Ecto neural progenitor cell (in vitro differentiated cells): ENCODE measurements at regions not wholly inside any gene's neighbourhood (a gene's known extent, or its start where the extent isn't known, plus 50 kb on each side); places are given as distances from the start of the nearest gene placed in this dataset.

ENCODE experiments used
- DNase-seq: peaks from one replicate; pipeline ENCODE4 v3.0.0-alpha.2; 2018; ENCODE audit warnings: low spot score

DNA sequence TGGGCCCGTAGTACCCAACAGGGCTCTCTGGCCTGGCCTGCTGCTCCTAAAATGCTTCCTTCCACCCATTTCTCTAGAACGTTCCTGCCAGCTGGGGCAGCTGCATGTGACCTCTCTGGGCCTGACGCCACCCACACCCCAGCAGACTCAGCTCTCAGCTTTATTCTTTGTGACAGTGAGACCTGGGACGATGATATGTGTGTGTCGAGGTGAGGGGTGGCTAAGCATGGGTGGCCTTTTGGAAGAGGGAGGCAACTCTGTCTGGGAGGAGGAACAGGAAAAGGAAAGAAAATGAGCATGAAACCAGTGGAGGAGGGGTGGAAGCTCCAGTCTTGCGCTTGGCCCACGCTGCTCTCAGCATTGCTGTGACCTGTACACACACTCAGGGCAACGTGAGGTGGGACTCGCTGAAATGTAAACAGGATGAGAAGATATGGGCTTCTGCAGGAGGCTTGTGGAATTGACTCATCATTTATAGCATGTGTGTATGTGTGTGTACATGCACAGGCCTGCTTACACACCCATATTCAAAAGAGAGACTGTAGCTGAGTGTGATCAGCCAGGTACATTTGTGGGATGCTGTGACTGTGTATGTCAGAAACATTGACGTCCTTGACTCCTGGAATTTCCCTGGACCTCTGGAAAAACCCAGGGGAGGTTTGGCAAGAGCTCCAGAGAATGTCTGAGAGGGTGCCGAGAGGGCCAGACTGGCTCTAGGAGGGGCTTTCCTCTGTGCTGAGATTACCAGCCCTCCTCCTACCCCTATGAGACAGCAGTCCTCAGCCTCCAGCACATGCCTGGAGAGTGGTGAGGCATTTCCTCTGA is 137.9 kb downstream of the PJA1 start:
- peak; percentile 27 for DNase-seq

DNA sequence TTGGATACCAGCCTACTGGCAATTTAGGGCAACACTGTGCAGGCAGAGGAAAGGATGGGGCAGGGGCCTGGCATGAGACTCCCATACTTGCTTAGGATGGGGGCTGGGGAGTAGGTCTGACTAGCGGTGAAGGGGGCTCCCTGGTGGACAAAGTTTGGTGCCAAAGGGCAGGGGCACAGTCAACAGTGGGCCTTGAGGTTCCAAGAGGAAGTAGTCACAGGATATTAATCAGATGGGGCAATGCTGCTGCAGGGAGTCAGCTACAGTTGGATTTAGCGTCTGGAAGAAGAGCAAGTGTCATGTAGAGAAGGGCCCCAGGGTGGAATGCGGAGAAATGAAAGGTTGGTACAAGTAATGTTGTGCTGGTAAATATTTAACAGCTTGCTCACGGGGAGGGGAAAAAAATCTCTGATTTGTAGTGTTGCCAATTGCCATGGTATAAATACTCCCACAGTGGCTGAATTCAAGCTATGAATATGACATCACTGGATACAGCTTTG is 139.4 kb downstream of the PJA1 start:
- DNase-seq: no peak

DNA sequence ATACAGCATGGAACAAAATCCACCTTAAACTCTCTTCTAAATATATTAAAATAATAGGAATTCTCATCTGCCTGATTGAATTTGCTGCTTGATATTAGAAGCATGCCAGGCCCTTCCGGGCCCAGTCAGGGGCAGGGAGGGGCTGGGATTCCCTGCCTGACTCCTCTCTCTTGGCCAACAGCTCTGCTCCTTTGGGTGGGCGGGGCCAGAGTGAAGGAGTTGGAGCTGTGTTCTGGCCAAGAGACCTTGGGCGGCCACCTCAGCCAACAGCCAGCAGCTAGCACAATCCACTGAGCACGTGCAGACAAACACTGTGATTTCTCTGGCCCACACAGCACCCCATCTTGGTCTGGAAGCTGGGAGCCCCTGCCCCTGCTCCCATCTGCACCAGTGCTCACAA is 140.3 kb downstream of the PJA1 start:
- DNase-seq: no peak

DNA sequence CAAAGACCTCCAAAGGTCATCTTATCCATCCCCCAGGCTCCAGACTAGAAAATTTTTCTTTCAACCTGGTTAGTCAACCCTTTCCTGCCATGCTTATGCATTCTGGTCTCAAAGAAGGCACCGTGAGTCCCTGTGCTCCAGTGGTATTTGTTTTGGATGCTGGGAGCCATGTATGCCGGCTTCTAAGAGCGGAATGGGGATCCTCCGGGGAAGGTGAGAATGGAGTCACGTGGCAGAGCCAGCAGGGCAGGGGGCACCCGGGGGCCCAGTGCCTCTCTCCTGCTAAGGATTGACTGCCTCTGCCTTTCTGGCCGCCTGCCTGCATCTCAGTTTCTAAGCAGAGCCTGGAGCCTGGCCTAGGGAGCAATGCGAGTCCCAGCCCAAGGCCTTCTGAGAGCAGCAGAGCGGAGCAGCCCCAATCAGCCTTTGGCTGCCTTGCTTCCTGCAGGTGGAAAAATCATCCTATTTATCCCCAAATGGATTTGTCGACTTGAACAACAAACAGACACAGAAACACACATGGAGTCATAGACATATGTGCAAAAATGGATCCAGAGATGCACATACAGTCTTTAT is 141.0 kb downstream of the PJA1 start:
- DNase-seq: no peak

DNA sequence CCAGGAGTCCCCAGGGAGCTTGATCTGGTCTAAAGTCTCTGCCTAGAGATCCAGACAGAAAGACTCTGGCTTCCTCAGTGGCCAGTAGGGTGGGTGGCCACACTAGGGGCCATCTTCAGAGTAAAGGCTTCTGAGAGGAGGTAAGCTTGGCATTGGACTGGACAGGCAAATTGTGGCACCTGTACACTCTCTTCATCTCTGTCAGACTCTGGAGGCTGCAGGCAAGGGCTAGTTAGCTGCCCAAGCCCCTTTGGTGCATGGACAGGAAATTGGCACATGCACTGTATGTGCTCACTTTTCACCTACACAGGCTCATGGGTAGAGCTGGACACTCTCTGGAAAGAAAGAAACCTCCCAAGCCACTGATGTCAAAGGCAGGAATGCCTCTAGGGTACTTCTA is 142.8 kb downstream of the PJA1 start:
- no peak for DNase-seq

DNA sequence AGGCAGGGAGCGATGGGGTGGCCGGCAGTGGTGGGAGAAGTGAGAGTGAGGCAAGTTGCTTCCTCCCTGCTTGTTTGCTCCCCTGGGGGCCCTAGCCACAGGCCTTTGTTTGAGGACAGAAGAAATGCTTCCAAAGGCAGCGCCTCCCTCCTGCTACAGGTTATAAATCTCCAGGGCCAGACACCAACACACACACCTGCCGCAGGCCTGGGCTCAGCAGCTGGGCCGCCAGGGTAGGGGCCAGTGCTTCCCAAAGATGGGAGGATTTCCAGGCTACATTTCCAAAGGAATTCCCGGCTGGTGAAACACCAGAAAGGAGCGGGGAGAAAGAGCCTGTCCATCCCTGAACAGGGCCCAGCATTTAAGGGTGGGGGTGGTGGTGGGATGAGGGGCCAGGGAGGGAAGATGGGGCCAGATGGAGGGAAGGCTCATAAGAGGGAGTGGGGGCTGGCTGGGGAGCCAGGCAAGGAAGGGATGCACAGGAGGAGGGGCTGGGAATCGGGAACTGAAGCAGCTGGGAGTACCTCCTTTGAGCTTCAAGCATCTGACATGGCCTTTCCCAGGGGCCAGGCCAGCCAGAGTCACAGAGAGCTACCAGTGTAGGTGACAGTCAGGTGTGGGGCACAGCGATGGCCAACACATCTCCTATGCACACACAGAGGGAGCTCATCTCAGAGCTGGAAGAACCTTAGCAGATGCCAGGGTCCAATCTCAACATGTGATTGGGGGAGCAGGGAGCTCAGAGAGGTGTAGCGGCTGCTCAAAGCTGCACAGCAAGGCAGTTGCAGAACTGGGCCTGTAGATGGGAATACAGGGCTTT is 143.9 kb downstream of the PJA1 start:
- no peak for DNase-seq

DNA sequence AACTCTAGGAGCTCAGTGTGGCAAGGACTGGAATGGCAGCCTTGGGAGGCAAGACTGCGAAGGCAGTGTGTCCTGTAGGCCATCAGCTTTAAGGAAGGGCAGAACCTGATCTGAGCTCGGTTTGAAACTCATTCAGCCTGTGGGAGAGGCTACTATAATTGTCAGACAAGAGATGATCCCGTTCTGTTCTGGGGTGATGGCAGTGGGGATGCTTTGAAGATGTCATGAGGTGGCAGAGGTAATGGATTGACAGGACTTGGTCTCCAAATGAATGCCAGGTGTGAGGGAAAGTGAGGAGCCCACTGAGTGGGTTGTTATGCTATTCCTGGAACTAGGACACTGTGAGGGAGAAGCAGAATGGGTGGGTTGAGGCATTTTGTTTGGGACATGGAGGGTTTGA is 144.9 kb downstream of the PJA1 start:
- DNase-seq: no peak

DNA sequence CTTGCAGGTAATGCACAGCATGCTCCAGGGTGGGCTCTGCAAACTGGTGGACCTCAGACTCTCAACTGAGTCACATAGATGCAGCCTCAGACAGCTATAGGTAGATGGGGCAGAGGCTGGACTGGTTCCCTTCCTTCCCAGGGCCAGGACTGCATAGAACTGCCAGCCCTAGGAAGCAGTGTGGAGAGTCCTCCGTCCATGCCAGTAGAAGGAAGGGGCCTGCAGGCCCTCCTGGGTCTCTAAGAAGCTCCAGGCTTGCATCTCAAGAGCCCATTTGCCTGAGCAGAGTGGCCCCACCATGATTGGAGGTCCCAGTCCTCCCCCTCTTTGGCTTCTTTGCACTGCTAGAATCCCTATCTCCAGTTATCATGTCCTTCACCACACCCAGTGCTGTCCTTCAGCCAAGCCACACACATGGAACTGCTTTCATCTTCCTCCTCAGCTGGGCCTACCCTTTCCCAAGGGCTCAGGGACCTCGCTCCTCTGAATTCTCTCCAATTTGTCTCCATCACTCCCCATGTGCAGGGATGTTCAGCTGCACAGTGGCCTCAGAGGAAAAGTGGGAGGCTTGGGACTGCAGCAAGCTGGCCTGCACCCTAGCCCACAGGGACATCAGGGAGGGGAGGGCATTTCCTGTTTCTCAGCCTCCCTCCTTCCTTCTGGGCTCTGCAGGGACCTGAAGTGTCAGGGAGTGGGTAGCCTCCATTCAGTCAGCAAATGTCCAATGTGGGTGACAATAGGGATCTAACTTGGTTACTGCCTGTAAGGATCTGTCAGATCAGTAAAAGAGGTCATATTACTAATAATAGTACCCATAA is 146.0 kb downstream of the PJA1 start:
- DNase-seq: no peak

DNA sequence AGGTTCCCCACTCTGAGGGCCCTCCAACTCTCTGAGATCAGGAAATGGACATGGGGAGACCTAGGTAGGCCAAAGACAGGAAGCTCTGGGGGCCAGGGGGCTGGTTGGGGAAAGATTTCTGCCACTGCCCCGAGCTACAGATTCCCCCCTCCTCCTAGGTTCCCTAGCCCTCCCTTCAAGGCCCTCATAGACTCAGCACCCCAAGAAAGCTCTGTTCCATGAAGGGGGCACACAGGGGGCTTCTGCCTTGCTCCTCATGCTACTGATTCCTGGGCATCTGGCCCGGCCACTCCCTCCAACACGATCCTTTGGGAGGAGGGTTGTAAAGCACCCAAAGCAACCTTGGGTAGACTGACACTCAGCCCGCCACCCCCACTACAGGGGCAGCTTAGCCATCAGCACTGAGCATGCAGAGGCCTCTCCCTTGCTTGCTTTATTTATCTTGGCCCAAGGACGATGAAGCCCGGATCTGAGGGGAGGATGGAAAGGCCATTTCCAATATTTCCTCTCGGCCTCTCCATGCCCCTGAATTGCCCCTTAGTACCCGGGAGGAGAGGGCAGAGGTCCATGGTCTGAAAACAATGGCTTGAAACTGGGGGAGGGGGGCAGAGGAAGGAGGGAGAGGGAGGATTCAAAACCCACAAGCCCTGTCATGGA is 146.7 kb downstream of the PJA1 start:
- no peak for DNase-seq

DNA sequence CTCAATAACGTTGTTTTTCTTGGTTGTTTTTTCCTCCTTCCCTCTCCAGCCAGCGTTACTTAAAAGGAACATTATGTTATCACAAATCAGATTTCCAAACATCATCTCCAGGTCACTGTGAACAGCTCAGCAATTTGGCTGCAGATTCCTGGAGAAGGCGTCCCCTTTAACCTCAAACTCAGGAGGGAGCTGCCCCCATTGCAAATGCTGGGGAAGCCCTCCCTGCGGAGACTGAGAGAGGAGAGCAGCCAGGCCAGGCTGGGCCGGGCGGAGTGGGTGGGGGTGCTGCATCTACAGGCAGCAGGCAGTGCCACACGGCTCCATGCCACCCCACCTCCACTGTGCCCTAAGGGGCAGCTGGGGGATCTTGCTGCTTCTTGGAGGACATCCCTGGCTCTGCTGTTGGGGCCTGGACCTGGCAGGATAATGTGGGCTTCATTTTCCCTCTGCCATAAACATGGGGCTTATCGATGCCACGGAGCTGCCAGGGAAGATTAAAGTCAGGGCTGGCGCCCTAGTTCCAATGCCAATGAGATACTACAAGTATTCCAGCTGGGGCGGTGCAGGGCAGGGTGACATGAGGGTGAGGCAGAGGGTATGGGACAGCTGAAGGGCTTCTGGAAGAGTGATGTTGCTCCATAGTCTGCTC is 148.8 kb downstream of the PJA1 start:
- DNase-seq: peak; percentile 26

DNA sequence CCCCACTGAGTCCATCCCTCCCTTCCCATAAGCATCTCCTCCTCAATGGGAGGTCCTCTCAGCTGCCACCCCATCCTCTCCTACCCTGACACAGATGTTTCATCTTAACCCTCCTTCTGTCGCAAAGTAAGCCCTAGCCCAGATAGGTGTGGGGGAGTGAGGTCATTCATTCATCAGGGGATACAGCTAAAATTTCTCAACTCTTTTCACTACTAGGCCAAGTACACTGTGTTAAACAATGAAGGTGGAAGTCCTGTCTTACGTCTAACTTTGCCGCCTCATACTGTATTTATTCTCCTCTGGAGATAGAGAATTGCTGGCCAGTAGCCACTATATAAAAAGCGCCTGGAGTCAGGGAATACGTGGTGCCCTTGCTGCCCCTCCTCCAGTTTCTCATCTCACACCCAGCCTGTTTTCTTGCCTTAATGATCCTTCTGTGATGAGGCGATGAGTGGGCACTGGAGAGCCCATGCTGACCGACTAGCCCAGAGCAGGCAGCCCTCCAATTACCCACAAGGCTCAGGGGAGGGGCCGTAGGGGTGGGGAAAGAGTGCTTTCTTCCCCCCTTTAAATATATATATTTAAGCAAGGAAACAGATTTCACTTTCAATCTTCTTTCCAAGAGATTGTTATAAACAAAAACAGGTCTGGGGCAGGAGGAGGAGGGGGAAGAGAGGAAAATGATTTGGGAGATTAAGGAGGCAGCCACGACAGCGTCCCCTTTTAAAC is 149.5 kb downstream of the PJA1 start:
- peak; percentile 11 for DNase-seq

DNA sequence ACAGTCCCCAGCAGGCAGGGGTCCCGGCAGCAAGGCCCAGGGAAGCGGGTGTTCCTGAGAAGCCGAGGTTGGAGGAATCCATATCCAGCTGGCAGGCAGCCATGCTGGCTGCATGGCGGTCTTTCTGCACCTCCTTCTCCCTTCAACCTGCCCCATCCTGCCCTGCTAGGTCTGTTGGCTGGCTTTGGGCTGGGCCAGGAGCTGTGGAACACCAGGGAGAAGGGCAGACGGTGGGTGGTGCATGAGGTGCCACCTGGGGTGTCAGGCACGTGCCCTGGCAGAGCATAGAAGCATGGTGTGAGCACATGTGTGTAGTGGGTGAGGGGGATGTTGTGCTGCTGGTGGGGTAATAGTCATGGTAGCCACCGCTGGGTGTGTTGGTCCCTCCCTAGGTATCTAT is 150.1 kb downstream of the PJA1 start:
- peak; percentile 25 for DNase-seq

DNA sequence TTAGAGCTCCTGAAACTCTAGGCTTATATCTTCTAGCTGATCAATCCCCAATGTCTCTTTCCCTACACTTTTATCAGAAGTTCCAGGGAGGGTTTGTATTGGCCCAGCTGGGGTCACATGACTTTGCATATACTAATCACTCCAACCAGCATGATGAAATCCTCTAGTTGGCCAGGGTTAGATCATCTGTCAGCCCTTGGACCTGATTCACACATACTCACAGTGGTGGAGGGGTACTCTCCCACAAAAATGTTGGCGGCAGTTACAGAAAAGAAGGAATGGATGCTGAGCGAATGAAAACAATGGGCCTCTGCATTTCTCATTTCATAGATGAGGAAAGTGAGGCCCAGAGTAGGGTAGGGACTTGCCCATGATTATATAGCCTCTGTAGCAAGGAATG is 151.1 kb downstream of the PJA1 start:
- no peak for DNase-seq

DNA sequence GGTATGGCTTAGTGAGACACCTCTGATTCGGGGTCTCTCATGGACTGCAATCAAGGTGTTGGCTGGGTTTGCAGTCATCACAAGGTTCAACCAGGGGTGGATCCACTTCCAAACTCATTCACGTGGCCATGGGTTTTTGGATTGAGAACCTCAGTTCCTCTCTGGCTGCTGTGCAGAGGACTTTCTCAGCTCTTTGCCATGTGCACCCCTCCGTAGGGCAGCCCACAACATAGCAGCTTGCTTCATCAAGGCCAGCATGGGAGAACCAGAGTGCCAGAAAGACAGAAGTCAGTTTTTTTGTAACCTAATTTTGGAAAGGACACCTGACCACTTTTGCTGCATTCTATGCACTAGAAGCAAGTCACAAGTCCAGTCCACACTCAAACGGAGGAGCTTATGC is 154.9 kb downstream of the PJA1 start:
- DNase-seq: peak; percentile 11

DNA sequence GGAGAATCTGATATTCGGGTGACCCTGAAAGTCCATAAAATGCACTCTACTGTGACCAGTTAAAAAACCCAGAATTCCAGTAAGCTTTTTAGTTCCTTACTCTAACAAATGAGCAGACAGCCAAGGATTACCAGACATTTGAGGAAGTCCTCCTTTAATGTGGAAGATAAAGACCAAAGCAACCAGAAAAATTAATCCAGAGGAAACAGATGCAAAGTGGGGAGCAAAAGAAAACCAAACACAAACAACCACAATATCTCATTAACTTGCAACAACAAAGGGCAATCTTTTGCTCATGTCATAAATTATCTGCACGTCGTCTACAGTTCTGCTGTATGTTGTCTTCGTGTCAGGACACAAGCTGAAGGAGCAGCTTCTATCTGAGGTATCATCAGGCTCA is 164.4 kb downstream of the PJA1 start:
- DNase-seq: no peak

DNA sequence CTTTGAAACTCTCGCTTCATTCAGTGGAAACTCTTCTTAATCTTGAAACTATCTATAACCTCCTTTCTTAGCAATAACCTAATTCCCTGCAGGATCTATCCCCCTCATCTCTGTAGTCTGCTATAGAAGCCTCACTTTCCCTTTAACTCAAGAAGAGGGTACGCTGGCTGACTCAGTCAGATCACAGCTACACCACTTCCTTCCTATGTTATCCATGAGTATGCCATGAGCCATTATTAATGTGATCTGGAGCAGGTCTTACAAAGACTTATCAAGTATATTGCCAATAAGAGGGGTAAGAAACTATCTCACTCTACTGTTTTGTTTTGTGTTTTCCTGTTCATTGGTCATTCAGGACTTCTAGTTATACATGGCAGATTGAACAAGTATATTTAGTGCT is 165.3 kb downstream of the PJA1 start:
- DNase-seq: no peak

DNA sequence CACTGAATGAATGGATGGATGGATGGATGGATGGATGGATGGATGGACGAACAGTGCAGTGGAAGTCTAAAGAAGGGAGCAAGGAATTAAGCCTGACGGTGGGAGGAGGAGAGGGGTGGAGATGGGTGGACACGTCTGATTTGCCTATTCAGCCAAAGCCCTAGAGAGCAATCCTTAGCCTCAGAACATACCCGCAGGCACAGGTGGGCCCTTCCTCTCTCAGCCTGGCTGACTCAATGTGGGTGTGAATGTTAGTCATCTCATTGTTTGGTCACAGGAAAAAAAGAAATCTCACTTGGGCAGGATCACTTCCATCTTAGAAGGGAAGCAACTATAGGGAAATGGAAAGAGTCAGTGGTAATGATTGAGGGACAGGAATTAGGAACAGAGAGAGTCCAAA is 165.9 kb downstream of the PJA1 start:
- DNase-seq: no peak

DNA sequence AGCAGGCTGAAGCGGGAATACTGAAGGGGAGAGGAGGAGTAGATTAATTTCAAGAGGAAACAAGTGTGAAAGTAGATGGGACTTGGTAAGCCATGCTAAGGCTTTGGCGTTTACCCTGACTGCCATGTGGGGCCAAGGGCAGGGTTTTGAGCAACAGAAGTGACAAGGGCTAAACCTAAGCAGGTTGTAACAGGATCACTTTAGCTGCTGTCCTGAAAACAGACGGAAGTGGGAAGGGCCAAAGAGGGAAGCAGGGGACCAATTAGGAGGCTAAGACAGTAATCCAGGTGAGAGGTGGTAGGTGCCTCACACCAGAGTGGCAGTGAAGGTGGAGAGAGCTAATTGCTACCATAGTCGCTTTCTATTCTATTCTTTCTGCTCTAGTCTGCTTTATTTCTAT is 166.5 kb downstream of the PJA1 start:
- DNase-seq: no peak

DNA sequence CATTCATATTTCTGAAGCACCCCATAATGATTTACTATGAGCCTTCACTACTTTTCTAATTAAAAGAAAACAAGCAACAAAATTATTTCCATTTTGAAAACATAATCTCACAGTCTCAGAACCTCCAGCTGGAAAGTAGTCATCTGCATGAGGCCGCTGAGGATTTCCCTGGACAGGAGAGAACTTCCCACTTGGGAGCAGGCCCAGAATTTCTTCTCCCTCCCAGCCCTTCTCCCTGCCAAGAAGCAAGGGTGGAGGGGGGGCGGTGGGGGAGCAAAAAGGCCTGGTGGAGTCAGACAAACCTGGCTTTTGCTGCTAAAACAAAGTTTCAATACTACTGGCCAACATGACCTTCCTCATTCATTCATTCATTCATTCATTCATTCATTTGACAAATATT is 167.3 kb downstream of the PJA1 start:
- no peak for DNase-seq

DNA sequence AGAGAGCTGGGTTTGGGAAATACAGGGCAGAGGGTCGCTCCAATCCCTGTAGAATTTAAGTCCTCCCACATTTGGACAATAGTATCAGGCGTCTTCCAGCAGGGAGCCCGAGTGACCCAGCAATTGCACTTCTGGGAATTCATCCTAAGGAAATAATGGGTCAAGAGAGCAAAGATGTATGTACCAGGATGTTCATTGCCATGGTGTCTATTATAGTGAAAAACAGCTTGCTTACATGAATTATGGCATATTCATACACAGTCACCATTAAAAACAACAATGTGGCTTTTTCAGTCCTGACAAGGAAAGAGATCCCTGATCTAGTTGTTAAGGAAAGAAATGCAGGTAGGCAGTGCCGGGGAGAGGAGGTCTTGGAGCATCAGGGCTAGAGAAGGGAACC is 167.7 kb downstream of the PJA1 start:
- no peak for DNase-seq
